H1 (cell line): ENCODE measurements at regions not wholly inside any gene's neighbourhood (a gene's known extent, or its start where the extent isn't known, plus 50 kb on each side); places are given as distances from the start of the nearest gene placed in this dataset.

Experiments
- CTCF ChIA-PET: fragments of 300-600 bp; sonication (Branson Sonifier 250); formaldehyde crosslinking; loops from one replicate; lab custom pipeline; 2021; ENCODE audit not compliant: partially characterized antibody; lab: Charles Lee
- POLR2A ChIA-PET: fragments of 300-600 bp; sonication (Branson Sonifier 250); formaldehyde crosslinking; loops from one replicate; lab custom pipeline; 2021; ENCODE audit warnings: inconsistent platforms; ENCODE audit not compliant: partially characterized antibody; lab: Charles Lee
- DNase-seq, 2 experiments: peaks; one replicate each; pipeline versions ENCODE4 v3.0.0 to v3.0.0-alpha.2; 2010 to 2022; ENCODE audit warnings: low spot score in 2 of 2, low read depth in 1 of 2, mixed read lengths in 1 of 2
- FAIRE-seq: peaks from 2 replicates; lab custom pipeline; 2011; peaks lifted over from hg19 to GRCh38; lab: Jason Lieb, UNC
- H2AFZ ChIP-seq: 2 replicates; pipeline ENCODE4 v1.8.1; 2012; ENCODE audit warnings: low read length, inconsistent platforms
- H2AK5ac ChIP-seq: 2 replicates; pipeline ENCODE4 v1.6.1; 2013; ENCODE audit warnings: low read depth, low read length
- H2BK120ac ChIP-seq: replicated peaks from 2 replicates; pipeline ENCODE3; 2013; ENCODE audit warnings: low read depth, low read length, inconsistent platforms
- H2BK12ac ChIP-seq: 2 replicates; pipeline ENCODE4 v1.6.1; 2013; ENCODE audit warnings: low read depth, low read length
- H2BK15ac ChIP-seq: 2 replicates; pipeline ENCODE4 v1.6.1; 2013; ENCODE audit warnings: low read length
- H2BK20ac ChIP-seq: 2 replicates; pipeline ENCODE4 v1.6.1; 2013; ENCODE audit warnings: low read length
- H2BK5ac ChIP-seq: 2 replicates; pipeline ENCODE4 v1.6.1; 2013; ENCODE audit warnings: low read depth, low read length
- H3K14ac ChIP-seq: 2 replicates; pipeline ENCODE4 v1.6.1; 2013; ENCODE audit warnings: inconsistent platforms; ENCODE audit not compliant: insufficient read length
- H3K18ac ChIP-seq: 2 replicates; pipeline ENCODE4 v1.6.1; 2013; ENCODE audit warnings: low read length; ENCODE audit errors: extremely low read depth
- H3K23ac ChIP-seq: 2 replicates; pipeline ENCODE4 v1.6.1; 2013; ENCODE audit warnings: inconsistent platforms; ENCODE audit not compliant: insufficient read length
- H3K23me2 ChIP-seq: 2 replicates; pipeline ENCODE4 v1.6.1; 2013; ENCODE audit warnings: low read depth, low read length
- H3K27ac ChIP-seq: 2 replicates; pipeline ENCODE4 v1.6.1; 2011; ENCODE audit warnings: low read depth, low read length, inconsistent platforms
- H3K27me3 ChIP-seq, 4 experiments: replicated peaks in 1 of 4; 1 replicate in 1 of 4; 2 replicates in 3 of 4; pipeline versions ENCODE4 v1.6.1 to v1.8.1; 2011 to 2013; ENCODE audit warnings: low read length in 3 of 4, mild to moderate bottlenecking in 3 of 4, inconsistent platforms in 2 of 4, mixed read lengths in 2 of 4, moderate library complexity in 1 of 4; ENCODE audit not compliant: control insufficient read depth in 3 of 4, insufficient read depth in 3 of 4; ENCODE audit errors: extremely low read depth in 1 of 4
- H3K36me3 ChIP-seq, 4 experiments: 2 replicates each; pipeline versions ENCODE4 v1.6.1 to v1.8.1; 2011 to 2013; ENCODE audit warnings: mild to moderate bottlenecking in 4 of 4, low read length in 3 of 4, moderate library complexity in 2 of 4, control low read depth in 1 of 4, inconsistent platforms in 1 of 4; ENCODE audit not compliant: insufficient read depth in 4 of 4, control insufficient read depth in 2 of 4
- H3K4ac ChIP-seq: replicated peaks from 2 replicates; pipeline ENCODE3; 2013; ENCODE audit warnings: low read length, low read depth, mixed read lengths, inconsistent platforms; ENCODE audit not compliant: insufficient read length
- H3K4me1 ChIP-seq, 4 experiments: replicated peaks in 1 of 4; 1 replicate in 1 of 4; 2 replicates in 3 of 4; pipeline versions ENCODE4 v1.6.1 to v1.8.1; 2011 to 2013; ENCODE audit warnings: low read length in 3 of 4, inconsistent platforms in 2 of 4, mixed read lengths in 1 of 4; ENCODE audit not compliant: insufficient read depth in 4 of 4, control insufficient read depth in 3 of 4
- H3K4me2 ChIP-seq, 2 experiments: 2 replicates each; pipeline versions ENCODE4 v1.6.1 to v1.8.1; 2011 to 2013; ENCODE audit warnings: low read depth in 2 of 2, low read length in 2 of 2, control low read depth in 1 of 2, inconsistent platforms in 1 of 2, mild to moderate bottlenecking in 1 of 2; ENCODE audit not compliant: insufficient read depth in 1 of 2
- H3K4me3 ChIP-seq, 4 experiments: fragments of 200-600, 300-600 bp in 1 of 4; sonication (generic), shearing (Covaris generic), sonication (Bioruptor Twin) in 1 of 4; 2 replicates each; pipeline versions ENCODE4 v1.5.1 to v1.8.1; 2011 to 2016; ENCODE audit warnings: low read length in 4 of 4, low read depth in 3 of 4, control low read depth in 2 of 4, inconsistent platforms in 2 of 4, mild to moderate bottlenecking in 2 of 4, mixed read lengths in 1 of 4, moderate library complexity in 1 of 4; ENCODE audit not compliant: insufficient read depth in 2 of 4; ENCODE audit errors: extremely low read depth in 1 of 4
- H3K56ac ChIP-seq: replicated peaks from 2 replicates; pipeline ENCODE3; 2013; ENCODE audit warnings: low read depth, mild to moderate bottlenecking, mixed read lengths, low read length, inconsistent platforms; ENCODE audit not compliant: insufficient read length
- H3K79me1 ChIP-seq: 2 replicates; pipeline ENCODE4 v1.6.1; 2013; ENCODE audit warnings: low read depth, low read length, control low read depth
- H3K79me2 ChIP-seq, 2 experiments: 2 replicates each; pipeline versions ENCODE4 v1.6.1 to v1.8.1; 2012 to 2013; ENCODE audit warnings: low read length in 2 of 2, mild to moderate bottlenecking in 2 of 2, inconsistent platforms in 1 of 2; ENCODE audit not compliant: insufficient read depth in 2 of 2, control insufficient read depth in 1 of 2
- H3K9ac ChIP-seq, 4 experiments: replicated peaks in 1 of 4; 1 replicate in 1 of 4; 2 replicates in 3 of 4; pipeline versions ENCODE4 v1.6.1 to v1.8.1; 2011 to 2013; ENCODE audit warnings: low read depth in 3 of 4, low read length in 3 of 4, control low read depth in 2 of 4, mild to moderate bottlenecking in 2 of 4, moderate library complexity in 2 of 4, inconsistent platforms in 1 of 4; ENCODE audit errors: extremely low read depth in 1 of 4
- H3K9me3 ChIP-seq, 2 experiments: 2 replicates each; pipeline versions ENCODE4 v1.6.1 to v1.8.1; 2012 to 2013; ENCODE audit warnings: mild to moderate bottlenecking in 2 of 2, moderate library complexity in 2 of 2, control low read depth in 1 of 2, inconsistent platforms in 1 of 2, low read depth in 1 of 2, low read length in 1 of 2, mixed read lengths in 1 of 2; ENCODE audit not compliant: insufficient read depth in 2 of 2
- H4K20me1 ChIP-seq, 2 experiments: replicated peaks in 1 of 2; 2 replicates each; pipeline versions ENCODE3 to v1.8.1; 2011 to 2013; ENCODE audit warnings: inconsistent platforms in 2 of 2, low read length in 2 of 2, mild to moderate bottlenecking in 1 of 2; ENCODE audit not compliant: insufficient read depth in 2 of 2, control insufficient read depth in 1 of 2
- H4K5ac ChIP-seq: 2 replicates; pipeline ENCODE4 v1.6.1; 2013; ENCODE audit warnings: low read length, low read depth, mixed read lengths, inconsistent platforms; ENCODE audit not compliant: insufficient read length
- H4K8ac ChIP-seq: 2 replicates; pipeline ENCODE4 v1.8.0; 2013; ENCODE audit warnings: mild to moderate bottlenecking, moderate library complexity, low read length, inconsistent platforms; ENCODE audit not compliant: insufficient read depth; ENCODE audit errors: extremely low read depth
- H4K91ac ChIP-seq: replicated peaks from 2 replicates; pipeline ENCODE3; 2013; ENCODE audit warnings: low read length, mixed read lengths, inconsistent platforms; ENCODE audit not compliant: insufficient read length
- ATF3 ChIP-seq: IDR thresholded peaks from 2 replicates; pipeline ENCODE4 v1.6.1; 2011; ENCODE audit warnings: low read depth, mild to moderate bottlenecking, low read length; ENCODE audit not compliant: insufficient read depth
- CEBPB ChIP-seq: IDR thresholded peaks from 2 replicates; pipeline ENCODE4 v1.6.1; 2012; ENCODE audit warnings: low read depth, low read length
- EP300 ChIP-seq, 2 experiments: IDR thresholded peaks; 1 replicate in 1 of 2; 2 replicates in 1 of 2; pipeline ENCODE4 v1.6.1; 2011 to 2012; ENCODE audit warnings: low read depth in 2 of 2, low read length in 2 of 2, mild to moderate bottlenecking in 2 of 2, borderline replicate concordance in 1 of 2, inconsistent platforms in 1 of 2, moderate library complexity in 1 of 2
- EZH2 ChIP-seq: fragments of 200-600 bp; sonication (generic); IDR thresholded peaks from 2 replicates; pipeline ENCODE4 v1.7.1; 2012; ENCODE audit warnings: low read depth, mild to moderate bottlenecking, moderate library complexity, low read length, inconsistent platforms; ENCODE audit not compliant: severe bottlenecking
- GTF2F1 ChIP-seq: IDR thresholded peaks from 2 replicates; pipeline ENCODE4 v1.6.1; 2012; ENCODE audit warnings: low read depth, low read length, improper control_type of control experiment, borderline replicate concordance
- JUN ChIP-seq: IDR thresholded peaks from 2 replicates; pipeline ENCODE4 v1.6.1; 2011; ENCODE audit warnings: low read depth, mild to moderate bottlenecking, improper control_type of control experiment, low read length
- RFX5 ChIP-seq: IDR thresholded peaks from 2 replicates; pipeline ENCODE4 v1.6.1; 2011; ENCODE audit warnings: low read depth, low read length, improper control_type of control experiment, borderline replicate concordance
- TBP ChIP-seq: IDR thresholded peaks from 2 replicates; pipeline ENCODE4 v1.6.1; 2011; ENCODE audit warnings: low read depth, low read length, improper control_type of control experiment
- TCF12 ChIP-seq: IDR thresholded peaks from 2 replicates; pipeline ENCODE4 v1.6.1; 2011; ENCODE audit warnings: low read depth, mild to moderate bottlenecking, low read length
- ZNF274 ChIP-seq: IDR thresholded peaks from 2 replicates; pipeline ENCODE4 v1.7.0; 2012; ENCODE audit warnings: low read length, borderline replicate concordance; ENCODE audit errors: extremely low read depth
- WGBS, 2 experiments: shearing (Covaris generic) in 1 of 2; methylation state at CpG; one replicate each; pipeline versions ENCODE4 v1.1.6 to v1.1.7; 2013 to 2015; ENCODE audit warnings: low lambda C conversion rate in 2 of 2, mixed read lengths in 2 of 2, inconsistent platforms in 1 of 2, low coverage in 1 of 2, missing lambda C conversion rate in 1 of 2; ENCODE audit not compliant: insufficient replicate concordance in 2 of 2, insufficient coverage in 1 of 2, insufficient read length in 1 of 2; ENCODE audit errors: extremely low coverage in 1 of 2, missing lambda C conversion rate in 1 of 2; 5-methylcytosine and 5-hydroxymethylcytosine counted together
- TF ChIP-seq, protein P1 (sequence below): IDR thresholded peaks from 2 replicates; pipeline ENCODE4 v1.6.1; 2012; ENCODE audit warnings: inconsistent platforms

DNA sequence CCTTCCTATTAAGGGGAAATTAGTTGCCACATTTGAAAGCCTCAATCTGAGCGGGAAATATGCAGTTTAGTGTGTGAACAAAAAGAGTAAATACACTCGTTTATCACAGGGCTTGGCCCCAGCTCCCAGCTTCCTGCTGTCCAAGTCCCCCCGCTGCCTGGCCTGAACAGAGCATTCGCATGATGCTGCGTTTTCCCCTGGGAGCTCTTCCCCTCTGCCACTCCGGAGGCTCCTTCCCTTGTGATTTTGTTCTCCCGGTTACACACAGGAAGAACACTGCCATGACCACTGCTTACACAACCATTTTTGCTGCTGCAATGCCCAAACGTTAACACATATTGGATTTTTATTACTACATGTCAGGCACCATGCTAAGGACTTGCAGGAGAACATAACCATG lies 120.7 kb upstream of the ADARB2 start:
- CTCF ChIA-PET = interaction anchor here (0.7 to 0.8 kb wide), 2 partner anchors 24 to 364 kb away, joined by 3 read pairs; no protein-coding TSS in a partner anchor

More for the DNA sequence above, 120.7 kb upstream of the ADARB2 start:
- Histone ChIP-seq H3K4me3 (no peak overlapping the region), H2BK5ac (no peak overlapping the region), H3K36me3 (no peaks in the 10 kb centered on the region), H3K56ac (no peak overlapping the region), H2BK20ac (no peak overlapping the region), H3K79me2 (no peaks in the 10 kb centered on the region), H4K91ac (no peak overlapping the region), H2BK120ac (no peak overlapping the region), H2AK5ac (no peak overlapping the region), H3K27me3 (no peaks in the 10 kb centered on the region), H2BK15ac (no peak overlapping the region), H2AFZ (no peak overlapping the region), H3K23ac (no peak overlapping the region), H3K9ac (no peak overlapping the region), H4K8ac (no peak overlapping the region), H3K18ac (no peak overlapping the region), H3K4me1 (no peaks in the 10 kb centered on the region), H4K20me1 (no peaks in the 10 kb centered on the region), H3K4ac (no peak overlapping the region), H2BK12ac (no peak overlapping the region), H3K9me3 (no peaks in the 10 kb centered on the region), H4K5ac (no peak overlapping the region), H3K27ac (no peak overlapping the region), H3K14ac (no peak overlapping the region), H3K23me2 (no peaks in the 10 kb centered on the region; the same call in 1 of the 2 replicates), H3K4me2 (no peak overlapping the region), H3K79me1 (no peaks in the 10 kb centered on the region)
- WGBS, 2 experiments = 90% methylated on average over 8 of the region's 8 CpGs; no CpG with 5 or more reads in 1 of the 2 experiments
- TF ChIP-seq TBP (no peak), CEBPB (no peak), JUN (no peak), ZNF274 (no peak), TCF12 (no peak), RFX5 (no peak), EP300 (IDR thresholded peaks at IDR 0.05; ENCODE audit: borderline replicate concordance in 1 of 2, low read depth in 2 of 2, low read length in 2 of 2) (no peak), GTF2F1 (no peak), EZH2 (no peak), ATF3 (no peak)
- TF ChIP-seq, protein P1, sequence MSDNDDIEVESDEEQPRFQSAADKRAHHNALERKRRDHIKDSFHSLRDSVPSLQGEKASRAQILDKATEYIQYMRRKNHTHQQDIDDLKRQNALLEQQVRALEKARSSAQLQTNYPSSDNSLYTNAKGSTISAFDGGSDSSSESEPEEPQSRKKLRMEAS = no peak
- DNase-seq = no peak
- no peak for FAIRE-seq
- POLR2A ChIA-PET = no interaction called here
